ENCODE measurements at regions not wholly inside any gene's neighbourhood (a gene's known extent, or its start where the extent isn't known, plus 50 kb on each side); places are given as distances from the start of the nearest gene placed in this dataset.
"Not testable (repeated sequence)": the region's sequence is repeated elsewhere in the genome, so short reads cannot be mapped to it uniquely, and the experiment has no call there.

DNA sequence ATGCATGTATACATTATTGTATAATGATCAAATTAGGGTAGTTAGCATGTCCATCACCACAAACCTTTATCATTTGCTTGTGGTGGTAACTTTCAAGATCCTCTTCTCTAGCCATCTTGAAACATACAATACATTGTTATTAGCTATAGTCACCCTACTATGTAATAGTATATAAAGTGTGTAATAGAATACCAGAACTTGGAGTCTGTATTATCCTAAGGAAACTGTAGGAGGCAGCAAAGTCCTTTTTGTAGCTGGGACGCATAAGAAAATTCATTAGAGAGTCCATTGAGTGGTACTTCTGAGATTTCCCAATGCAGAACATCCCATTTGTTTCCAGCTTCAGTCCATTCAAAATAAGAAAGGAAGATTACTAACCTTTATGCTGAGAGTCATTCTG, 325.9 kb upstream of the LRFN5 start:
- DNase-seq: no peak

- no peak for DNase-seq
Observed at GRCh38 chr14:41277450-41277849, 329.2 kb upstream of the LRFN5 start.

DNA sequence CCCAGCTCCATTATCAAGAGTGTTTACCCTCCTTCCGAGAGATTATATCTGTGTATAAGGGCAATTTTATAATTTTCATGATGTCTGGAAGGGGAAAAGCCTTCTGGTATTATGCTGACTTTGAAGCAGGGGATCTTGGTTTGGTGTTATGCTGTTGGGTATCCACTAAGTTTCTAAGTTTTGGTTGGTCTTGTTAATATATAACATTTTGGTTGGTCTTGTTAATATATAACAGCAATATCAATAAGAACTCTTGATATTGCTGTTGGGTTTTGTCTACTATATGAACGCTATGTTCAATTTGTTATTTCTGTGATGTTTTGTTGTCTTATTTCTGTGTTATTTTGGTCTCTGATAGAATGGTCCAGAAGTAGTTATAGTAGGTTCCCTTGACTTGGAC, 349.2 kb upstream of the LRFN5 start:
- no peak for DNase-seq

DNA sequence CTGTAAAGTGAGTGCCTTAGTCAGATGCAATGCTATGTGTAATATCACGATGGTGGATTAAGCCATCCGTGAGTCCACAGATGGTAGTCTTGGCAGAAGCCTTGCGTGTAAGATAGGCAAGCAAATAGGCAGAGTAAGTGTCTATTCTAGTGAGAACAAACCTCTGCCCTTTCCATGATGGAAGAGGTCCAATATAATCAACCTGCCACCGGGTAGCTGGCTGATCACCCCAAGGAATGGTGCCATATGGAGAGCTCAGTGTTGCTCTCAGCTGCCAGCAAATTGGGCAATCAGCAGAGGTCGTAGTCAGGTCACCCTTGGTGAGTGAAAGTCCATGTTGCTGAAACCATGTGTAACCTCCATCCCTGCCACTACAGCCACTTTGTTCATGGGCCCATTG, 371.2 kb upstream of the LRFN5 start:
- DNase-seq: no peak

- DNase-seq: no peak
Observed at GRCh38 chr14:41230683-41231082, 376.0 kb upstream of the LRFN5 start.

DNA sequence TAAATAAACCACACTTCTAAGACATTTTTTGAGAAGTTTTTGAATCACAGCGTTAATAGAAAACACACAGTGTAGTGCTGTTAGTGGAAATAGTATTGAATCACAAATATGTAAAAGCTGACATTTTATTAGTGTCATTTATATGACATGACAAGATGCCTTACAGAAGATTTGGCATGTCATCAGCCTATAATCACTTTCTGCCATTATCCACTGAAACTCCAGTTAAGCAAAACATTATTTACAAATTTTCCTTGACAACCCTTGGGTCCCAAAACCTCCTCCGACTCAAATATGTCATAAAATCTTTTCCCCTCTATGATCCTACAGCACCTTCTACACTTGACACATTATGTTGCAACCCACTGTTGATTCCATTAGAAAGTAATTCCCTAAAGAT, 376.9 kb upstream of the LRFN5 start:
- DNase-seq: no peak

- DNase-seq: no peak
Observed at GRCh38 chr14:41225433-41225832, 381.2 kb upstream of the LRFN5 start.

DNA sequence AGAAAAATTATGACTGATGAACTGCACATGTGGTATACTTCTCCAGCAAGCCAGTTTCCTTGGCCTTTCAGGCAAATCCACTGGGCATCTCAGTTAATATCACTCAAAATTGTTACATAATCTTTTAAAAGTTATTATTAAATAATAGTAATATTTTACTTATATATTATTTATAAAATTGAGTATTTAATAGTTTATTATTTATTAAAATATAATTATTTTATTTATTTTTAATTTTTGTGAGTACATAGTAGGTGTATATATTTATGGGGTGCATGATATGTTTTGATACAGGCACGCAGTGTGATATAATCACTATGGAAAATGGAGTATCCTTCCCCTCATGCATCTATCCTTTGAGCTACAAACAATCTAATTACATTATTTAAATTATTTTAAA, 384.1 kb upstream of the LRFN5 start:
- no peak for DNase-seq

DNA sequence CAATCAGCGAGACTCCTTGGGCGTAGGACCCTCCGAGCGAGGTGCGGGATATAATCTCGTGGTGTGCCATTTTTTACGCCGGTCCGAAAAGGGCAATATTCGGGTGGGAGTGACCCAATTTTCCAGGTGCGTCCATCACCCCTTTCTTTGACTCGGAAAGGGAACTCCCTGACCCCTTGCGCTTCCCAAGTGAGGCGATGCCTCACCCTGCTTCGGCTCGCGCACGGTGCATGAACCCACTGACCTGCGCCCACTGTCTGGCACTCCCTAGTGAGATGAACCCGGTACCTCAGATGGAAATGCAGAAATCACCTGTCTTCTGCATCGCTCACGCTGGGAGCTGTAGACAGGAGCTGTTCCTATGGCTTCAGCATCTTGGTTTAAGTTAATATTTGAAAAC, 391.7 kb upstream of the LRFN5 start:
- DNase-seq: not testable (repeated sequence)

DNA sequence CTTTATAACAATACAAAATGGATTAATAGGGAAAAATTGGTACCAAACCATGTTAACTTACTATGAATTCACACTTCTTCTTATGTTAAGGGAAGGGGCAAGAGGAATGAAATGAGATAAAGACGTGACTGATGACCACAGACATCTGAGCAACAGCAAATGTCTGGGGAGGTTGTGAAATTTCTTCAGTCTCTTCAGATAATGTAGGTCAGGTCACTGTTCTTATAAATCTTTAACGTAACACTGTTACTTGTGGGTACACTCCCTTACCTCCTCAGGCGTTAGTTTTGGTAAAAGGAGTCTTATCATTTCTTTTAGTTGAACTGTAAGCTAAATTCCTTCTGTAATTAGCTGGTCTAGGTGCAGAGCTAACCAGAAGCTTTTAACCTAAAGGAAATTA, 405.0 kb upstream of the LRFN5 start:
- DNase-seq: no peak

GRCh38 chr14:41187868-41188267, 418.8 kb upstream of the LRFN5 start:
- DNase-seq: no peak

- no peak for DNase-seq
Observed at GRCh38 chr14:41171045-41171444, 435.6 kb upstream of the LRFN5 start.

DNA sequence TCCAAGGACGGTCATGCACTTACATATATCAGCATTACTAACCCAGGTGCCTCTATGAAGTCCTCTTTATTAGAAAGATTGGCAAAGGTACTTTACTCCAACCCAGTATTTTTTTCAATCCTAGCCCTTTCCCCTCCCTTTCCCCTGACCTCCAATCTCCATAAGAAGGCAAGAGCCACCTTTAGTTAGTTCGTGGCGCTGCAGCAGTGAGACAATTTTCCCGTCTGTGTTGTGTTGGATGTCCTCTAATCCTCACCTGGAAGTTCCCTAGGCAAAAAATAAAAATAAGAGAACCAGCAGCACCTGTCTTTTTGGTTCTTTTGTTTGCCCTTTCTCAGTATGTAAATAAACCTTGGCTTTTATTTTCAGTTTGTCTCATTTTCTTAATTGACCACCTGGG, 439.6 kb upstream of the LRFN5 start:
- no peak for DNase-seq

DNA sequence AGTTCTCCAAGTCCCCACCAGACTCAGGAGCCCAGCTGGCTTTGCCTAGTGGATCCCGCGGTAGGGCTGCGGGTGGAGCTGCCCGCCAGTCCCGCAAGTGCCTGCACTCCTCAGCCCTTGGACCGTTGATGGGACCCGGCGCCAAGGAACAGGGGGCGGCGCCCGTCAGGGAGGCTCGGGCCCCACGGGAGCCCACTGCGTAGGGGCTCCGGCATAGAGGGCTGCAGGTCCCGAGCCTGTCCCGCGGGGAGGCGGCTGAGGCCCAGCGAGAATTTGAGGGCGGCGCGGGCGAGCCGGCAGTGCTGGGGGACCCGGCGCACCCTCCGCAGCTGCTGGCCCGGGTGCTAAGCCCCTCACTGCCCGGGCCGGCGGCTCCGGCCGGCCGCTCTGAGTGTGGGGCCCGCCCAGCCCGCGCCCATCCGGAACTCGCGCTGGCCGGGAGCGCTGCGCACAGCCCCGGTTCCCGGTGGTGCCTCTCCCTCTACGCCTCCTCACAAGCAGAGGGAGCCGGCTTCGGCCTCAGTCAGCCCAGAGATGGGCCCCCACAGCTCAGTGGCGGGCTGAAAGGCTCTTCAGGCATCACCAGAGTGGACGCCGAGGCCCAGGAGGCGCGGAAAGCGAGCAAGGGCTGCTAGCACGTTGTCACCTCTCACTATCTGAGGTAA, 452.4 kb upstream of the LRFN5 start:
- no peak for DNase-seq

DNA sequence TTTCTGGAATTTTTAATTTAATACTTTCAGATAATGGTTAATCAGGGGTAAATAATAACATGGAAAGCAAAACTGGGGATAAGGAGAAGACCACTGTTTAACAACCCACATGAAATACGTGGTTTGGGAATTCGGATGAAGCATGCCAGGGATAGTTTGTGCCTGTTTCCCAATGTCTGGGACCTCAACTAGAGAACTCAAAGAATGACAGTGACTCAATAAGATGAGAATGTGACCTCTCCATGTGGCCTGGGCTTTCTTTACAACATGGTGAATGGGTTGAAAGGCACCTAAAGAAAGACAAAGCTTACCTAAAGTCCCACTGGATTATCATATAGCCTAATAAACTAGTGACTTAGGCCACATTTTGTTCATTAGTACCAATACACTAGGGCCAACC, 460.3 kb upstream of the LRFN5 start:
- no peak for DNase-seq

GRCh38 chr14:41144370-41144769, 462.3 kb upstream of the LRFN5 start:
- no peak for DNase-seq

DNA sequence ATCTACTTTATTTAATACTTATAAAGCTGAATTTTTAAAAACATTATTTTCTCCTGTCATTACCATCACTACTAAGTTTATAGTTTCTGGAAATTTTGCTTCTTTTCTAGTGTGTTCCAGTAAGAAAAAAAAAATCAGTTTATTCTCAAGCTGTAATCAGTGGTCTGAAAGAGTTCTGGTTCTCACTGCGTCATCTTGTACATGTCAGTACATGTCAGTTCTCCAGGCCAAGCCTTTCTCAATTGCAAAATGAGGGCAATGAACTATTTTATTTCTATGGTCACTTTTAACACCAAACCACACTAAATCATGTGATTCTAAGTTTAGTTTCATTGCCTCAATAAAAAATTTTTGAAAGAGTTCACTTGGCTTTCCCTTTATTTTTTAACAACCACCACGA, 468.9 kb upstream of the LRFN5 start:
- no peak for DNase-seq

DNA sequence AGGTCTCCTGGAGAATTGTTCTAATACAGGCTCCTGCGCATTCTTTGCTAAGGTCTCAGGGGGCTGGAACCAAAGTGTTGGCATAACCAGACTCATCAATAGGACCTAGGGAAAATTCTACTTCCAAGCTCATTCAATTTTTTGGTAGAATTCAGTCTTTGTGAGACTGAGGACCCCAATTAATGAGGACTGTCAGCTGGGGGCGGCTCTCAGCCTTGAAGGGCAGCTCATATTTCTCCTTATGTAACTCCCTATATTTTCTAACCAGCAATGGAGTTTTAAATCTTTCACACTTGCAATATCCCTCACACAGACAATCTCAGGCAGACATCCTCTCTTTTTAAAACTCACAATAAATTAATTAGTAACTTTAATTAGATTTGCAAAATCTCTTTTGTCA, 476.4 kb upstream of the LRFN5 start:
- DNase-seq: no peak

- no peak for DNase-seq
Observed at GRCh38 chr14:41120402-41120801, 486.3 kb upstream of the LRFN5 start.

DNA sequence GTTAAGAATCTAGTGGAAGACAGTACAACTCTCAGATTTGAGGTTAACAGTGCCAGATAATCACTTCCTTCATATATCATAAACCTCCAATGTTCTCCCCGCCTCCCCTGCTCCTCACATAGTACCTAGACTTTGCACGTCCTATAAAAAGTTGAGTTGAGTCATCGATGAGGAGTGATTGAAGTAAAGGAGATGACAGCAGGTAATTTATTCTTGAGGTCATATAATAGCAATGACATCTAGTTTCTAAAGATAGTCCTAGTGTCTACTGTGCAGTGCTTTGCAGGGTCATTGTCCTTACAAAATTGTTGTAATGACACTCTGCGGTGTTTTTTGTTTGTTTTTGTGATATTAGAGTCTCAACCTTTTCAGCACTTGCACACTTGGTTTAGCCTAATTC, 510.5 kb upstream of the LRFN5 start:
- no peak for DNase-seq

- no peak for DNase-seq
Observed at GRCh38 chr14:41087056-41087455, 519.6 kb upstream of the LRFN5 start.

- no peak for DNase-seq
Observed at GRCh38 chr14:41073544-41073943, 533.1 kb upstream of the LRFN5 start.

- DNase-seq: no peak
Observed at GRCh38 chr14:41072776-41073175, 533.9 kb upstream of the LRFN5 start.

- DNase-seq: no peak
Observed at GRCh38 chr14:41071351-41071750, 535.3 kb upstream of the LRFN5 start.

- no peak for DNase-seq
Observed at GRCh38 chr14:41062826-41063225, 543.9 kb upstream of the LRFN5 start.

DNA sequence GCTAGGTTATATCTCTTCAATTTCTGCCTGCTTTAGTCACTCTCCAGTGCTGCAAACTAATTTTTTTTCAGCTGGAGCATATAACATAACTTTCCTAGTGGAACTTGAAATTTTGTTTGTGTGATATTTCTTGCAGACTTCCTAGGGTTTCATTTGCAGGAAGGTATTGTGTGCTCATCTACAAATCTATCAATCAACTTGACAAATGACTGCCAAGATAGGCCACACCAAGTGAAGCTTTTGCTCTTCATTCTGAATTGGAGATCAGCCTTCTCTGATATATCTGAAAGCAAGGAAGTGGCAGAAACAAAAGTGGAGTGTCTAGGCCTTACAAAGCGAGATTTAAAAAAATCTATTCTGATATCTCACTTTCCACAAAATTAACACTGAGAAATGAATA, 551.1 kb upstream of the LRFN5 start:
- no peak for DNase-seq
